Neural cell (in vitro differentiated cells): ENCODE measurements at regions not wholly inside any gene's neighbourhood (a gene's known extent, or its start where the extent isn't known, plus 50 kb on each side); places are given as distances from the start of the nearest gene placed in this dataset.

Experiments used
- H2AFZ ChIP-seq: fragments of 200-600, 300-800 bp; sonication (generic), shearing (Covaris generic); 2 replicates; pipeline ENCODE4 v1.6.0; 2014; ENCODE audit warnings: low read depth, mild to moderate bottlenecking, antibody characterized with exemption, low read length, moderate library complexity
- H3F3A ChIP-seq: fragments of 200-600 bp; shearing (Covaris generic); 2 replicates; pipeline ENCODE4 v1.6.1; 2016; ENCODE audit warnings: mild to moderate bottlenecking, moderate library complexity, mixed read lengths, antibody characterized with exemption, low read length; ENCODE audit not compliant: insufficient read depth, poor library complexity, severe bottlenecking
- H3K27ac ChIP-seq: fragments of 200-600, 300-800 bp; sonication (generic), shearing (Covaris generic); 2 replicates; pipeline ENCODE4 v1.5.1; 2014; ENCODE audit warnings: mild to moderate bottlenecking, low read length, moderate library complexity
- H3K27me3 ChIP-seq: fragments of 300-800, 200-600 bp; sonication (generic), shearing (Covaris generic); 2 replicates; pipeline ENCODE4 v1.6.0; 2014; ENCODE audit warnings: mild to moderate bottlenecking, low read depth, low read length, moderate library complexity; ENCODE audit not compliant: insufficient read depth
- H3K36me3 ChIP-seq: fragments of 300-800, 200-600 bp; sonication (generic), shearing (Covaris generic); 2 replicates; pipeline ENCODE4 v1.5.1; 2014; ENCODE audit warnings: mild to moderate bottlenecking, antibody characterized with exemption, low read length, moderate library complexity; ENCODE audit not compliant: insufficient read depth
- H3K4me2 ChIP-seq: fragments of 300-800, 200-600 bp; sonication (generic), shearing (Covaris generic); 2 replicates; pipeline ENCODE4 v1.6.0; 2014; ENCODE audit warnings: mild to moderate bottlenecking, low read length
- H3K4me3 ChIP-seq: fragments of 300-800, 200-600 bp; sonication (generic), shearing (Covaris generic); 2 replicates; pipeline ENCODE4 v1.5.1; 2014; ENCODE audit warnings: mild to moderate bottlenecking, low read length, moderate library complexity
- H3K79me2 ChIP-seq: fragments of 200-600 bp; shearing (Covaris generic); replicated peaks from 2 replicates; pipeline ENCODE4 v1.6.0; 2014; ENCODE audit warnings: mild to moderate bottlenecking, low read length, moderate library complexity; ENCODE audit not compliant: insufficient read depth
- H3K9ac ChIP-seq: fragments of 300-800, 200-600 bp; sonication (generic), shearing (Covaris generic); 2 replicates; pipeline ENCODE4 v1.6.1; 2016; ENCODE audit warnings: mild to moderate bottlenecking, low read length, mixed read lengths
- H3K9me2 ChIP-seq: fragments of 200-600 bp; shearing (Covaris generic); 2 replicates; pipeline ENCODE4 v1.6.1; 2016; ENCODE audit warnings: mild to moderate bottlenecking, low read length, mixed read lengths; ENCODE audit not compliant: insufficient read depth
- H3K9me3 ChIP-seq: fragments of 200-600, 300-800 bp; sonication (generic), shearing (Covaris generic); 2 replicates; pipeline ENCODE4 v1.6.1; 2016; ENCODE audit warnings: mild to moderate bottlenecking, mixed run types, low read length, moderate library complexity, mixed read lengths
- H4K20me1 ChIP-seq: fragments of 200-600 bp; shearing (Covaris generic); 2 replicates; pipeline ENCODE4 v1.6.1; 2016; ENCODE audit warnings: mild to moderate bottlenecking, mixed run types; ENCODE audit not compliant: insufficient read depth
- EP300 ChIP-seq: fragments of 450-650 bp; conservative IDR thresholded peaks from 2 replicates; pipeline ENCODE4 v1.6.1; 2014; ENCODE audit warnings: antibody characterized with exemption, mild to moderate bottlenecking, moderate library complexity; ENCODE audit not compliant: poor library complexity, severe bottlenecking
- EZH2 ChIP-seq: fragments of 200-600, 300-800 bp; shearing (Covaris generic), sonication (generic); IDR thresholded peaks from 2 replicates; pipeline ENCODE4 v1.6.1; 2014; ENCODE audit warnings: antibody characterized with exemption, low read length, borderline replicate concordance, mild to moderate bottlenecking; ENCODE audit not compliant: insufficient read depth, poor library complexity, severe bottlenecking
- MXI1 ChIP-seq: fragments of 450-650 bp; conservative IDR thresholded peaks from 2 replicates; pipeline ENCODE4 v1.6.1; 2014; ENCODE audit warnings: antibody characterized with exemption, mild to moderate bottlenecking; ENCODE audit not compliant: poor library complexity, severe bottlenecking
- POLR2AphosphoS5 ChIP-seq: IDR thresholded peaks from 2 replicates; pipeline ENCODE4 v1.6.1; 2012
- RAD21 ChIP-seq: fragments of 450-650 bp; conservative IDR thresholded peaks from 2 replicates; pipeline ENCODE4 v1.6.1; 2014; ENCODE audit warnings: antibody characterized with exemption, mild to moderate bottlenecking, moderate library complexity
- SMC3 ChIP-seq: fragments of 450-650 bp; conservative IDR thresholded peaks from 2 replicates; pipeline ENCODE4 v1.6.1; 2014; ENCODE audit warnings: antibody characterized with exemption, mild to moderate bottlenecking, moderate library complexity; ENCODE audit not compliant: poor library complexity
- TAF1 ChIP-seq: IDR thresholded peaks from 2 replicates; pipeline ENCODE4 v1.6.1; 2012; ENCODE audit warnings: low read depth
- TF ChIP-seq, protein P1 (sequence below): IDR thresholded peaks from 2 replicates; pipeline ENCODE4 v1.6.1; 2012; ENCODE audit warnings: borderline replicate concordance
- TF ChIP-seq, protein P2 (sequence below): fragments of 450-650 bp; IDR thresholded peaks from 2 replicates; pipeline ENCODE4 v1.5.1; 2014; ENCODE audit warnings: antibody characterized with exemption, mild to moderate bottlenecking, moderate library complexity; ENCODE audit not compliant: poor library complexity, severe bottlenecking

DNA sequence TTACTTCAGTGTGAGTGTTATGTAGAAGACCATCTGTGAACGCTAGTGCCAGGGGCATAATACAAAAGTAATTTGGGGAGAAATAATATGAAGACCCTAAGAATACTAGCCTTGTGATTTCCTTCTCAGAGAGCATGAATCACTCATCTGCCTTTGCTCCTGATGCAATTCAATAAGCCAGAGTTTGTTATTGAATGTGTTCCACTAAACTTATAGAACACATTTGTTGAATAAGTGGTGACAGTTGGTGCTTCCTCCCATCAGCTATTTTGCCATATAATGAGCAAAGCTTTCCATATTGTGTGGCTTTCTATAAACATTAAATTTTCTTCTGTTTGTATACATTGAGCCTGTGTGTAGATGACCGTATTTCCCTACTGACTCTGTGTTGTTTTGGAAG lies 136.4 kb upstream of the QRFPR start:
- Histone ChIP-seq H3K27ac (no peak overlapping the region), H3K9ac (no peak overlapping the region), H3F3A (no peaks in the 10 kb centered on the region), H3K79me2 (no peaks in the 10 kb centered on the region), H3K27me3 (no peaks in the 10 kb centered on the region), H3K9me3 (no peaks in the 10 kb centered on the region), H4K20me1 (no peaks in the 10 kb centered on the region), H3K4me2 (no peak overlapping the region), H3K4me3 (no peak overlapping the region), H2AFZ (no peak overlapping the region), H3K36me3 (no peaks in the 10 kb centered on the region), H3K9me2 (no peaks in the 10 kb centered on the region)
- TF ChIP-seq POLR2AphosphoS5 (no peak), EZH2 (no peak), TAF1 (no peak), EP300 (no peak), SMC3 (no peak), MXI1 (no peak), RAD21 (no peak)
- TF ChIP-seq, protein P1, sequence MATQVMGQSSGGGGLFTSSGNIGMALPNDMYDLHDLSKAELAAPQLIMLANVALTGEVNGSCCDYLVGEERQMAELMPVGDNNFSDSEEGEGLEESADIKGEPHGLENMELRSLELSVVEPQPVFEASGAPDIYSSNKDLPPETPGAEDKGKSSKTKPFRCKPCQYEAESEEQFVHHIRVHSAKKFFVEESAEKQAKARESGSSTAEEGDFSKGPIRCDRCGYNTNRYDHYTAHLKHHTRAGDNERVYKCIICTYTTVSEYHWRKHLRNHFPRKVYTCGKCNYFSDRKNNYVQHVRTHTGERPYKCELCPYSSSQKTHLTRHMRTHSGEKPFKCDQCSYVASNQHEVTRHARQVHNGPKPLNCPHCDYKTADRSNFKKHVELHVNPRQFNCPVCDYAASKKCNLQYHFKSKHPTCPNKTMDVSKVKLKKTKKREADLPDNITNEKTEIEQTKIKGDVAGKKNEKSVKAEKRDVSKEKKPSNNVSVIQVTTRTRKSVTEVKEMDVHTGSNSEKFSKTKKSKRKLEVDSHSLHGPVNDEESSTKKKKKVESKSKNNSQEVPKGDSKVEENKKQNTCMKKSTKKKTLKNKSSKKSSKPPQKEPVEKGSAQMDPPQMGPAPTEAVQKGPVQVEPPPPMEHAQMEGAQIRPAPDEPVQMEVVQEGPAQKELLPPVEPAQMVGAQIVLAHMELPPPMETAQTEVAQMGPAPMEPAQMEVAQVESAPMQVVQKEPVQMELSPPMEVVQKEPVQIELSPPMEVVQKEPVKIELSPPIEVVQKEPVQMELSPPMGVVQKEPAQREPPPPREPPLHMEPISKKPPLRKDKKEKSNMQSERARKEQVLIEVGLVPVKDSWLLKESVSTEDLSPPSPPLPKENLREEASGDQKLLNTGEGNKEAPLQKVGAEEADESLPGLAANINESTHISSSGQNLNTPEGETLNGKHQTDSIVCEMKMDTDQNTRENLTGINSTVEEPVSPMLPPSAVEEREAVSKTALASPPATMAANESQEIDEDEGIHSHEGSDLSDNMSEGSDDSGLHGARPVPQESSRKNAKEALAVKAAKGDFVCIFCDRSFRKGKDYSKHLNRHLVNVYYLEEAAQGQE: no peak
- TF ChIP-seq, protein P2, sequence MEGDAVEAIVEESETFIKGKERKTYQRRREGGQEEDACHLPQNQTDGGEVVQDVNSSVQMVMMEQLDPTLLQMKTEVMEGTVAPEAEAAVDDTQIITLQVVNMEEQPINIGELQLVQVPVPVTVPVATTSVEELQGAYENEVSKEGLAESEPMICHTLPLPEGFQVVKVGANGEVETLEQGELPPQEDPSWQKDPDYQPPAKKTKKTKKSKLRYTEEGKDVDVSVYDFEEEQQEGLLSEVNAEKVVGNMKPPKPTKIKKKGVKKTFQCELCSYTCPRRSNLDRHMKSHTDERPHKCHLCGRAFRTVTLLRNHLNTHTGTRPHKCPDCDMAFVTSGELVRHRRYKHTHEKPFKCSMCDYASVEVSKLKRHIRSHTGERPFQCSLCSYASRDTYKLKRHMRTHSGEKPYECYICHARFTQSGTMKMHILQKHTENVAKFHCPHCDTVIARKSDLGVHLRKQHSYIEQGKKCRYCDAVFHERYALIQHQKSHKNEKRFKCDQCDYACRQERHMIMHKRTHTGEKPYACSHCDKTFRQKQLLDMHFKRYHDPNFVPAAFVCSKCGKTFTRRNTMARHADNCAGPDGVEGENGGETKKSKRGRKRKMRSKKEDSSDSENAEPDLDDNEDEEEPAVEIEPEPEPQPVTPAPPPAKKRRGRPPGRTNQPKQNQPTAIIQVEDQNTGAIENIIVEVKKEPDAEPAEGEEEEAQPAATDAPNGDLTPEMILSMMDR: no peak

DNA sequence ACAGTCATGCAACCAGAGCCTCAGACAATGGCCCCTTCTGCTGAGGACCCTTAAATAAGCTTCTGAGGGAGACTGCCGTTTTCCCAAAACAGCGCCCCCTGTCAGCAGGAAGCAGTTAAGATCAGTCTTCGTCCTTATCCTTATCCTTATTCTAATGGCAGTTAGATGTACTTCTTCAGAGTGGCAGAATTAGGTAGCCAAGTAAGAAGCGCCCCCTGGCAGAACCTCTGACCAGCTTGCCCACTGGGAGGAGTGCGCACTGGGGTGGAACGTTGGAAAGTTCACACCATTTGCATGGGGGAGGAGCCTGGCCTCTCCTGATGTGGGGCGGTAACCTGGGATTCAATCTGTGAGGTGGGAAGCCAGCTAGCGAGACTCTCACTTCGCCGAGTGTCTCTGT lies 133.6 kb upstream of the QRFPR start:
- H3K27me3 ChIP-seq: no peaks in the 10 kb centered on the region
- H3K9me2 ChIP-seq: no peaks in the 10 kb centered on the region
- H3K36me3 ChIP-seq: no peaks in the 10 kb centered on the region
- no peak overlapping the region for H2AFZ ChIP-seq
- H3K79me2 ChIP-seq: no peaks in the 10 kb centered on the region
- H3K9ac ChIP-seq: no peak overlapping the region
- H3K27ac ChIP-seq: no peak overlapping the region
- H3K9me3 ChIP-seq: no peaks in the 10 kb centered on the region
- H4K20me1 ChIP-seq: no peaks in the 10 kb centered on the region
- H3K4me3 ChIP-seq: no peak overlapping the region
- TF ChIP-seq, protein P1: no peak
- TF ChIP-seq TAF1 (no peak), SMC3 (no peak), POLR2AphosphoS5 (no peak), EP300 (no peak)
- TF ChIP-seq, protein P2: no peak
- H3K4me2 ChIP-seq: no peak overlapping the region
- no peaks in the 10 kb centered on the region for H3F3A ChIP-seq
